Neural progenitor cell (in vitro differentiated cells): ENCODE measurements at regions not wholly inside any gene's neighbourhood (a gene's known extent, or its start where the extent isn't known, plus 50 kb on each side); places are given as distances from the start of the nearest gene placed in this dataset.

Source experiments
- DNase-seq: peaks from one replicate; pipeline ENCODE4 v3.0.0-alpha.2; 2016; ENCODE audit warnings: low spot score
- H2AFZ ChIP-seq: fragments of 200-600 bp; sonication (generic); replicated peaks from 2 replicates; pipeline ENCODE4 v1.6.1; 2016; ENCODE audit warnings: antibody characterized with exemption
- H3F3A ChIP-seq: fragments of 200-600 bp; sonication (generic); 2 replicates; pipeline ENCODE4 v1.6.1; 2016; ENCODE audit warnings: antibody characterized with exemption, low read depth
- H3K27ac ChIP-seq: fragments of 200-600 bp; sonication (generic); 2 replicates; pipeline ENCODE4 v1.5.1; 2016; ENCODE audit warnings: mild to moderate bottlenecking
- H3K27me3 ChIP-seq: fragments of 200-600 bp; sonication (generic); 2 replicates; pipeline ENCODE4 v1.6.1; 2016; ENCODE audit warnings: mild to moderate bottlenecking, moderate library complexity
- H3K36me3 ChIP-seq: fragments of 200-600 bp; sonication (generic); 2 replicates; pipeline ENCODE4 v1.5.1; 2016
- H3K4me1 ChIP-seq: fragments of 200-600 bp; sonication (generic); 2 replicates; pipeline ENCODE4 v1.6.1; 2016; ENCODE audit warnings: mixed run types
- H3K4me2 ChIP-seq: fragments of 200-600 bp; sonication (generic); 2 replicates; pipeline ENCODE4 v1.6.1; 2016
- H3K4me3 ChIP-seq: fragments of 200-600 bp; sonication (generic); 2 replicates; pipeline ENCODE4 v1.5.1; 2016
- H3K79me2 ChIP-seq: fragments of 200-600 bp; sonication (generic); 2 replicates; pipeline ENCODE4 v1.6.1; 2016; ENCODE audit warnings: low read depth
- H3K9ac ChIP-seq: fragments of 200-600 bp; sonication (generic); 2 replicates; pipeline ENCODE4 v1.6.1; 2016
- H3K9me3 ChIP-seq: fragments of 200-600 bp; sonication (generic); 2 replicates; pipeline ENCODE4 v1.5.1; 2016; ENCODE audit warnings: low read depth
- H4K20me1 ChIP-seq: fragments of 200-600 bp; sonication (generic); 2 replicates; pipeline ENCODE4 v1.6.1; 2016; ENCODE audit warnings: low read depth
- H3K27ac Mint-ChIP-seq: 3 replicates; pipeline ENCODE4 v1.8.0; 2021; ENCODE audit warnings: mixed read lengths
- H3K27me3 Mint-ChIP-seq: 2 replicates; pipeline ENCODE4 v1.8.0; 2022; ENCODE audit warnings: low read depth, mild to moderate bottlenecking, inconsistent platforms, moderate library complexity, mixed read lengths; ENCODE audit not compliant: insufficient read depth
- H3K36me3 Mint-ChIP-seq: 3 replicates; pipeline ENCODE4 v1.8.0; 2021; ENCODE audit warnings: mixed read lengths
- H3K4me1 Mint-ChIP-seq: 3 replicates; pipeline ENCODE4 v1.8.0; 2021; ENCODE audit warnings: mixed read lengths
- H3K4me3 Mint-ChIP-seq: 3 replicates; pipeline ENCODE4 v1.8.0; 2021; ENCODE audit warnings: mild to moderate bottlenecking, moderate library complexity, mixed read lengths
- H3K9me3 Mint-ChIP-seq: 3 replicates; pipeline ENCODE4 v1.8.0; 2020; ENCODE audit warnings: mixed read lengths
- EZH2 ChIP-seq: fragments of 200-600 bp; sonication (generic); IDR thresholded peaks from 2 replicates; pipeline ENCODE4 v1.6.1; 2017; ENCODE audit warnings: antibody characterized with exemption, mild to moderate bottlenecking, moderate library complexity
- EZH2phosphoT487 ChIP-seq: fragments of 200-600 bp; sonication (generic); IDR thresholded peaks from 2 replicates; pipeline ENCODE4 v1.6.1; 2017; ENCODE audit warnings: antibody characterized with exemption
- TF ChIP-seq, protein P1 (sequence below): fragments of 200-600 bp; sonication (generic); IDR thresholded peaks from 2 replicates; pipeline ENCODE4 v1.5.1; 2017; ENCODE audit warnings: antibody characterized with exemption, mild to moderate bottlenecking

GRCh38 chr10:121096617-121097431, 245.7 kb downstream of the WDR11 start:
- H3K4me3 Mint-ChIP-seq = peak overlapping the region; percentile 14
- H3K9me3 ChIP-seq = no peaks in the 10 kb centered on the region
- H3K36me3 Mint-ChIP-seq = peaks cover 3% of the 10 kb centered on the region
- H3K4me3 ChIP-seq = no peak overlapping the region
- peaks cover 5% of the 10 kb centered on the region for H3K4me1 ChIP-seq
- no peaks in the 10 kb centered on the region for H3F3A ChIP-seq
- TF ChIP-seq EZH2 (no peak), EZH2phosphoT487 (no peak)
- TF ChIP-seq, protein P1, sequence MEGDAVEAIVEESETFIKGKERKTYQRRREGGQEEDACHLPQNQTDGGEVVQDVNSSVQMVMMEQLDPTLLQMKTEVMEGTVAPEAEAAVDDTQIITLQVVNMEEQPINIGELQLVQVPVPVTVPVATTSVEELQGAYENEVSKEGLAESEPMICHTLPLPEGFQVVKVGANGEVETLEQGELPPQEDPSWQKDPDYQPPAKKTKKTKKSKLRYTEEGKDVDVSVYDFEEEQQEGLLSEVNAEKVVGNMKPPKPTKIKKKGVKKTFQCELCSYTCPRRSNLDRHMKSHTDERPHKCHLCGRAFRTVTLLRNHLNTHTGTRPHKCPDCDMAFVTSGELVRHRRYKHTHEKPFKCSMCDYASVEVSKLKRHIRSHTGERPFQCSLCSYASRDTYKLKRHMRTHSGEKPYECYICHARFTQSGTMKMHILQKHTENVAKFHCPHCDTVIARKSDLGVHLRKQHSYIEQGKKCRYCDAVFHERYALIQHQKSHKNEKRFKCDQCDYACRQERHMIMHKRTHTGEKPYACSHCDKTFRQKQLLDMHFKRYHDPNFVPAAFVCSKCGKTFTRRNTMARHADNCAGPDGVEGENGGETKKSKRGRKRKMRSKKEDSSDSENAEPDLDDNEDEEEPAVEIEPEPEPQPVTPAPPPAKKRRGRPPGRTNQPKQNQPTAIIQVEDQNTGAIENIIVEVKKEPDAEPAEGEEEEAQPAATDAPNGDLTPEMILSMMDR = no peak
- peaks cover 14% of the 10 kb centered on the region for H3K9me3 Mint-ChIP-seq
- H3K27ac Mint-ChIP-seq = peak overlapping the region; percentile 86
- H4K20me1 ChIP-seq = no peaks in the 10 kb centered on the region
- H3K27me3 Mint-ChIP-seq = peaks cover 4% of the 10 kb centered on the region
- no peaks in the 10 kb centered on the region for H3K36me3 ChIP-seq
- no peak overlapping the region for H3K27ac ChIP-seq
- H2AFZ ChIP-seq = no peak overlapping the region
- no peaks in the 10 kb centered on the region for H3K27me3 ChIP-seq
- H3K4me2 ChIP-seq = no peak overlapping the region
- H3K79me2 ChIP-seq = no peaks in the 10 kb centered on the region
- H3K9ac ChIP-seq = no peak overlapping the region
- DNase-seq = peak; percentile 22
- H3K4me1 Mint-ChIP-seq = peaks cover 53% of the 10 kb centered on the region

- Histone ChIP-seq H3K9me3 (no peaks in the 10 kb centered on the region), H2AFZ (no peak overlapping the region), H4K20me1 (no peaks in the 10 kb centered on the region), H3K4me2 (no peak overlapping the region), H3K27ac (no peak overlapping the region), H3K36me3 (no peaks in the 10 kb centered on the region), H3K9ac (no peak overlapping the region), H3K27me3 (no peaks in the 10 kb centered on the region), H3K4me1 (peaks cover 5% of the 10 kb centered on the region), H3F3A (no peaks in the 10 kb centered on the region), H3K79me2 (no peaks in the 10 kb centered on the region), H3K4me3 (no peak overlapping the region)
- peaks cover 4% of the 10 kb centered on the region for H3K27me3 Mint-ChIP-seq
- peaks cover 3% of the 10 kb centered on the region for H3K36me3 Mint-ChIP-seq
- H3K27ac Mint-ChIP-seq = no peak overlapping the region
- TF ChIP-seq EZH2phosphoT487 (no peak), EZH2 (no peak)
- TF ChIP-seq, protein P1 = no peak
- peaks cover 14% of the 10 kb centered on the region for H3K9me3 Mint-ChIP-seq
- H3K4me3 Mint-ChIP-seq = no peak overlapping the region
- peaks cover 45% of the 10 kb centered on the region for H3K4me1 Mint-ChIP-seq
- no peak for DNase-seq
Measured at GRCh38 chr10:121098211-121098610, 247.0 kb downstream of the WDR11 start.

- no peak for DNase-seq
- Mint-ChIP-seq H3K27me3 (peaks cover 4% of the 10 kb centered on the region), H3K36me3 (peaks cover 3% of the 10 kb centered on the region), H3K4me3 (no peak overlapping the region), H3K9me3 (peaks cover 14% of the 10 kb centered on the region), H3K27ac (no peak overlapping the region), H3K4me1 (peaks cover 45% of the 10 kb centered on the region)
- no peak for TF ChIP-seq EZH2phosphoT487
- TF ChIP-seq, protein P1 = no peak
- TF ChIP-seq EZH2 = no peak
- H3K4me1 ChIP-seq = peaks cover 5% of the 10 kb centered on the region
- H2AFZ ChIP-seq = no peak overlapping the region
- no peak overlapping the region for H3K27ac ChIP-seq
- H3K4me3 ChIP-seq = no peak overlapping the region
- no peak overlapping the region for H3K9ac ChIP-seq
- H4K20me1 ChIP-seq = no peaks in the 10 kb centered on the region
- H3K79me2 ChIP-seq = no peaks in the 10 kb centered on the region
- H3K27me3 ChIP-seq = no peaks in the 10 kb centered on the region
- no peak overlapping the region for H3K4me2 ChIP-seq
- no peaks in the 10 kb centered on the region for H3K36me3 ChIP-seq
- no peaks in the 10 kb centered on the region for H3K9me3 ChIP-seq
- no peaks in the 10 kb centered on the region for H3F3A ChIP-seq
Measured at GRCh38 chr10:121098751-121099150, 247.6 kb downstream of the WDR11 start.
